ENCODE measurements at regions not wholly inside any gene's neighbourhood (a gene's known extent, or its start where the extent isn't known, plus 50 kb on each side); places are given as distances from the start of the nearest gene placed in this dataset.

DNA sequence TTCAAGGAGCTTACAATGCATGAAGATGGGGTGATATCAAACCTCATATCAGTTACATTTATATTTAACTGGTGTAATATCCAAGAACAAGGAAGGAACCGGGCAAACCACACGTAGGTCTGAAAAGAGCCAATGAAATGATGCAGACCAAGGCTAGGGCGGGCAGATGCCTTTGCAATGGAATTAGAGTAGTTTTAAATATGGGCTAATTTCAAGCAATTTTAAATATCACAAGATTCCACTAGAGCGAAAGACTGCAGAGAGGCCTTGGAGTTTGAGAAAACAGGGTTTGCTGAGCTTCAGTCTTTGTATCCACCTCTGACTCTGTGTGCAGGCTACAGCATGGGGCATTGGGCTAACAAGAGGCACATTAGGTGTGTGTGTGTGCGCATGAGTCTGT is 53.9 kb upstream of the ZNF536 start:
- Histone ChIP-seq H3K4me2 (ENCODE audit: low read length) (no peak overlapping the region), H3K27ac (ENCODE audit: low read depth, low read length) (no peak overlapping the region), H3K23ac (ENCODE audit: low read length) (no peak overlapping the region), H2AK5ac (ENCODE audit: low read length) (no peak overlapping the region), H3K79me2 (ENCODE audit: control insufficient read depth, insufficient read depth, low read length) (no peaks in the 10 kb centered on the region), H2BK5ac (ENCODE audit: low read length) (no peak overlapping the region), H3K27me3 (ENCODE audit: insufficient read depth, low read length, poor library complexity) (no peaks in the 10 kb centered on the region), H3K4me3 (ENCODE audit: low read length) (no peak overlapping the region), H3K9ac (ENCODE audit: low read length) (no peak overlapping the region), H3K79me1 (ENCODE audit: low read length) (no peaks in the 10 kb centered on the region), H4K8ac (ENCODE audit: low read depth, low read length) (no peak overlapping the region), H3K18ac (ENCODE audit: low read length) (no peak overlapping the region), H3K56ac (ENCODE audit: low read length) (no peak overlapping the region), H3K4me1 (ENCODE audit: control insufficient read depth, low read depth, low read length) (no peaks in the 10 kb centered on the region), H3K4ac (ENCODE audit: low read depth, low read length) (no peak overlapping the region), H2BK120ac (ENCODE audit: low read depth, low read length) (no peak overlapping the region), H2BK15ac (replicated peaks; ENCODE audit: low read depth) (no peak overlapping the region), H3K36me3 (ENCODE audit: control insufficient read depth, insufficient read depth, low read length) (no peaks in the 10 kb centered on the region), H4K5ac (ENCODE audit: low read length) (no peak overlapping the region)
- no peak for DNase-seq
- no CpG with 5 or more reads among the region's 5 CpGs for WGBS (ENCODE audit: extremely low coverage, insufficient coverage, low lambda C conversion rate)

DNA sequence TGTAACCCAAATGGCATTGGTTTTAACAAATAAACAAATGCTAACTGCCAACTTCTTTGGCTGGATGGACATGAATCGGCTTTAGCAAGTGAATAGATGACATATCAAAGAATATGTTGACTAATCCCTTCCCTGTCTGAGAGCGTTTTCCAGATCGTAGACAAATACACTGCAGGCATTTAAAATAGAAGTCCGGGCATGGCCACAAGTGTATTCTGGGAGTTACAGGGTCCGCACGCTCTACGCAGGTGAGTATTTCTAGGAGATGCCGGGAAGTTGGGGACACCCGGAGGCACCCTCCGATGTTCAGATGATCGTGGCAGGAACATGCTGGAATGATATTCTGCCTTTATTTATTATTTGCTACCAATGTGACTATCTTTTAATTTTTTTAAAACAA is 53.2 kb upstream of the ZNF536 start:
- no peaks in the 10 kb centered on the region for H3K36me3 ChIP-seq (ENCODE audit: control insufficient read depth, insufficient read depth, low read length)
- WGBS (ENCODE audit: extremely low coverage, insufficient coverage, low lambda C conversion rate), result no CpG with 5 or more reads among the region's 11 CpGs
- H2BK15ac ChIP-seq (replicated peaks; ENCODE audit: low read depth), result no peak overlapping the region
- H3K27me3 ChIP-seq (ENCODE audit: insufficient read depth, low read length, poor library complexity), result no peaks in the 10 kb centered on the region
- no peaks in the 10 kb centered on the region for H3K4me1 ChIP-seq (ENCODE audit: control insufficient read depth, low read depth, low read length)
- DNase-seq, result no peak
- H3K4ac ChIP-seq (ENCODE audit: low read depth, low read length), result no peak overlapping the region
- no peaks in the 10 kb centered on the region for H3K79me1 ChIP-seq (ENCODE audit: low read length)
- H3K56ac ChIP-seq (ENCODE audit: low read length), result no peak overlapping the region
- H3K23ac ChIP-seq (ENCODE audit: low read length), result no peak overlapping the region
- H2AK5ac ChIP-seq (ENCODE audit: low read length), result no peak overlapping the region
- no peak overlapping the region for H2BK120ac ChIP-seq (ENCODE audit: low read depth, low read length)
- H2BK5ac ChIP-seq (ENCODE audit: low read length), result no peak overlapping the region
- H3K79me2 ChIP-seq (ENCODE audit: control insufficient read depth, insufficient read depth, low read length), result no peaks in the 10 kb centered on the region
- H3K18ac ChIP-seq (ENCODE audit: low read length), result no peak overlapping the region
- no peak overlapping the region for H3K9ac ChIP-seq (ENCODE audit: low read length)
- no peak overlapping the region for H3K4me2 ChIP-seq (ENCODE audit: low read length)
- no peak overlapping the region for H3K4me3 ChIP-seq (ENCODE audit: low read length)
- H3K27ac ChIP-seq (ENCODE audit: low read depth, low read length), result no peak overlapping the region
- H4K5ac ChIP-seq (ENCODE audit: low read length), result no peak overlapping the region
- H4K8ac ChIP-seq (ENCODE audit: low read depth, low read length), result no peak overlapping the region

DNA sequence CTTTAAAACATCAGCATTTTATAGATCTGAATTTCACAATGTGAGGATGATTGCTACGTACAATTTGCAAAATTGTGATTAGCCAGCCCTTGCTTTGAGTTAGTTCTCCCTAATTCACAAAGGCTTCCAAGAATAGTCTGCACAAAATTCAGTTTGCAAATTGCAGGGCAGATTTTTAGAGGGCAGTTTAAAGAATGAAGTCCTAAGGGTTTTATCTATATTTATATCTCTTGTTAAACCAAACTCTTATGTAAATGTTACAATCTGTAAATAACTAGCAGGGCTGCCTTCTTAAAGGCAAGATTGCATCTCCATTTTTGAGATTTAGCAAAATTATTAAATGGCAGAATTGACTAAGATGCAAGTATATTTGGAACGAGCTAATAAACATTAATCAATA is 52.8 kb upstream of the ZNF536 start:
- no peak for DNase-seq
- H3K56ac ChIP-seq (ENCODE audit: low read length), result no peak overlapping the region
- no peaks in the 10 kb centered on the region for H3K79me2 ChIP-seq (ENCODE audit: control insufficient read depth, insufficient read depth, low read length)
- no peak overlapping the region for H3K9ac ChIP-seq (ENCODE audit: low read length)
- H3K18ac ChIP-seq (ENCODE audit: low read length), result no peak overlapping the region
- H3K27me3 ChIP-seq (ENCODE audit: insufficient read depth, low read length, poor library complexity), result no peaks in the 10 kb centered on the region
- H2BK120ac ChIP-seq (ENCODE audit: low read depth, low read length), result no peak overlapping the region
- no peak overlapping the region for H4K8ac ChIP-seq (ENCODE audit: low read depth, low read length)
- no peaks in the 10 kb centered on the region for H3K79me1 ChIP-seq (ENCODE audit: low read length)
- no peak overlapping the region for H3K4me3 ChIP-seq (ENCODE audit: low read length)
- no peaks in the 10 kb centered on the region for H3K4me1 ChIP-seq (ENCODE audit: control insufficient read depth, low read depth, low read length)
- H2BK15ac ChIP-seq (replicated peaks; ENCODE audit: low read depth), result no peak overlapping the region
- no peak overlapping the region for H4K5ac ChIP-seq (ENCODE audit: low read length)
- H2BK5ac ChIP-seq (ENCODE audit: low read length), result no peak overlapping the region
- H3K4me2 ChIP-seq (ENCODE audit: low read length), result no peak overlapping the region
- H3K23ac ChIP-seq (ENCODE audit: low read length), result no peak overlapping the region
- H3K4ac ChIP-seq (ENCODE audit: low read depth, low read length), result no peak overlapping the region
- no CpG with 5 or more reads among the region's 2 CpGs for WGBS (ENCODE audit: extremely low coverage, insufficient coverage, low lambda C conversion rate)
- no peaks in the 10 kb centered on the region for H3K36me3 ChIP-seq (ENCODE audit: control insufficient read depth, insufficient read depth, low read length)
- H2AK5ac ChIP-seq (ENCODE audit: low read length), result no peak overlapping the region
- no peak overlapping the region for H3K27ac ChIP-seq (ENCODE audit: low read depth, low read length)

DNA sequence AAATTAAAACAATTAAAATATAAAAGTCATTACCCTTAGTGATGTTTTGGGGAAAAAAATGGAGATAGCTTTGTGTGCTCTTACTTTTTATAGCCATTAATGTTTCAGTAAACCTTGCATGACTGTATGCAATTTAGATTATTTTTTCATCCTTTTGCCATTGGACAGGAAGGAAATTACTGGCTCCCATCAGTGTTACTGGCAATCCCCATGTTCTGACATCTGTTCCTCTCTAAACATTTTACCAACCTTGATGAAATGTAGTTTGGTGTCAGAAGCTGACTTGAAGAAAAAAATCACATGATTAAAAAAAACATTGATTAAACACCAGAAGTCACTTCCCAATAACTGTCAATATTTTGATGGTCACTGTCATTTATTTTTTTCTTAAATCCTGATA is 52.3 kb upstream of the ZNF536 start:
- H3K18ac ChIP-seq (ENCODE audit: low read length), result no peak overlapping the region
- H2BK5ac ChIP-seq (ENCODE audit: low read length), result no peak overlapping the region
- H2BK120ac ChIP-seq (ENCODE audit: low read depth, low read length), result no peak overlapping the region
- H3K4me3 ChIP-seq (ENCODE audit: low read length), result no peak overlapping the region
- no peak overlapping the region for H3K23ac ChIP-seq (ENCODE audit: low read length)
- no peak overlapping the region for H2BK15ac ChIP-seq (replicated peaks; ENCODE audit: low read depth)
- H2AK5ac ChIP-seq (ENCODE audit: low read length), result no peak overlapping the region
- no peak overlapping the region for H4K8ac ChIP-seq (ENCODE audit: low read depth, low read length)
- H3K27ac ChIP-seq (ENCODE audit: low read depth, low read length), result no peak overlapping the region
- H3K9ac ChIP-seq (ENCODE audit: low read length), result no peak overlapping the region
- no peak overlapping the region for H3K56ac ChIP-seq (ENCODE audit: low read length)
- H3K79me1 ChIP-seq (ENCODE audit: low read length), result no peaks in the 10 kb centered on the region
- no peaks in the 10 kb centered on the region for H3K4me1 ChIP-seq (ENCODE audit: control insufficient read depth, low read depth, low read length)
- no peak overlapping the region for H3K4me2 ChIP-seq (ENCODE audit: low read length)
- H3K36me3 ChIP-seq (ENCODE audit: control insufficient read depth, insufficient read depth, low read length), result no peaks in the 10 kb centered on the region
- H3K4ac ChIP-seq (ENCODE audit: low read depth, low read length), result no peak overlapping the region
- DNase-seq, result no peak
- H3K27me3 ChIP-seq (ENCODE audit: insufficient read depth, low read length, poor library complexity), result no peaks in the 10 kb centered on the region
- H3K79me2 ChIP-seq (ENCODE audit: control insufficient read depth, insufficient read depth, low read length), result no peaks in the 10 kb centered on the region
- H4K5ac ChIP-seq (ENCODE audit: low read length), result no peak overlapping the region

DNA sequence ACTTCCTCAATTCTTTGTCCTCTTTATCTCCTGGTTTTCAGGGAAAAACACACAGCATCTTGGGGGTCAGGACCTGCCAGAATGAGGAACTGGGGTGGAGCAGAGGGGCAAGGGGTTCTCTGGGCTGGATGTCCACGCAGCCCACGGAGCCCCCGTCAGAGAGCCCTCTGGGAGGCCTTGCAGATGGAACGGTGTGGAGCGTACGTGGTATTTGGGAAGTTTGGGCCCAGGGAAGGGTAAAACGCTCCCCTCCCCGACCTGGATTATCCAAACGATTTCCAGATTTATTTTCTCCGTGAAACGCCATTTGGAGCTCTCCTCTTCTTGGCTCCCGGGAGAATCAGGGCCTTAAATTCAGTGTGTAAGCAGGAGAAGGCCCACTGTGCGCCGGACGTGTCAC is 51.7 kb upstream of the ZNF536 start:
- H3K9ac ChIP-seq (ENCODE audit: low read length), result no peak overlapping the region
- no peaks in the 10 kb centered on the region for H3K79me2 ChIP-seq (ENCODE audit: control insufficient read depth, insufficient read depth, low read length)
- no peak overlapping the region for H3K18ac ChIP-seq (ENCODE audit: low read length)
- no CpG with 5 or more reads among the region's 15 CpGs for WGBS (ENCODE audit: extremely low coverage, insufficient coverage, low lambda C conversion rate)
- H3K36me3 ChIP-seq (ENCODE audit: control insufficient read depth, insufficient read depth, low read length), result no peaks in the 10 kb centered on the region
- no peak overlapping the region for H2BK120ac ChIP-seq (ENCODE audit: low read depth, low read length)
- H3K23ac ChIP-seq (ENCODE audit: low read length), result no peak overlapping the region
- no peak overlapping the region for H2AK5ac ChIP-seq (ENCODE audit: low read length)
- H4K5ac ChIP-seq (ENCODE audit: low read length), result no peak overlapping the region
- no peak overlapping the region for H4K8ac ChIP-seq (ENCODE audit: low read depth, low read length)
- H3K4me2 ChIP-seq (ENCODE audit: low read length), result no peak overlapping the region
- H3K27ac ChIP-seq (ENCODE audit: low read depth, low read length), result no peak overlapping the region
- H3K4ac ChIP-seq (ENCODE audit: low read depth, low read length), result no peak overlapping the region
- DNase-seq, result no peak
- no peaks in the 10 kb centered on the region for H3K79me1 ChIP-seq (ENCODE audit: low read length)
- no peak overlapping the region for H2BK5ac ChIP-seq (ENCODE audit: low read length)
- H3K4me1 ChIP-seq (ENCODE audit: control insufficient read depth, low read depth, low read length), result no peaks in the 10 kb centered on the region
- H2BK15ac ChIP-seq (replicated peaks; ENCODE audit: low read depth), result no peak overlapping the region
- no peaks in the 10 kb centered on the region for H3K27me3 ChIP-seq (ENCODE audit: insufficient read depth, low read length, poor library complexity)
- no peak overlapping the region for H3K4me3 ChIP-seq (ENCODE audit: low read length)
- no peak overlapping the region for H3K56ac ChIP-seq (ENCODE audit: low read length)

DNA sequence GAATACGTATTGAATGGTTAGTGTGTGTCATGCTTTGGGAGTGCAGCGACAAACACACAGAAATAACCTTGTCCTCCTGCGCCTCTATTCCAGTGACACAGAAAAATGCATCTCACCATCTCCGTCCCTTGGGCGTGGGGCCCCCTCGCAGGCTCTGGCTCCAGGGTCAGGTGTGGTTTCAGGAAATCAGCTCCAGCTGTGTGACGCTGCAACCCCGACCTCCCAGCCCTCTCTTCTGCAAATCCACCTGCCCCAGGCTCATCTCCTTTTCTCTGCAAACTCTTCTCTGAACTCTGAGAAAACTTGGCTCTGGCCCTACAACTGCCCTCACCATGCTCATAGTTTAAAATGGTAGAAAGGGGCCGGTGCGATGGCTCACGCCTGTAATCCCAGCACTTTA is 51.3 kb upstream of the ZNF536 start:
- Histone ChIP-seq H3K79me2 (ENCODE audit: control insufficient read depth, insufficient read depth, low read length) (no peaks in the 10 kb centered on the region), H3K18ac (ENCODE audit: low read length) (no peak overlapping the region), H3K4ac (ENCODE audit: low read depth, low read length) (no peak overlapping the region), H4K8ac (ENCODE audit: low read depth, low read length) (no peak overlapping the region), H3K79me1 (ENCODE audit: low read length) (no peaks in the 10 kb centered on the region), H3K4me2 (ENCODE audit: low read length) (no peak overlapping the region), H3K27ac (ENCODE audit: low read depth, low read length) (no peak overlapping the region), H2AK5ac (ENCODE audit: low read length) (no peak overlapping the region), H3K4me1 (ENCODE audit: control insufficient read depth, low read depth, low read length) (no peaks in the 10 kb centered on the region), H3K23ac (ENCODE audit: low read length) (no peak overlapping the region), H2BK5ac (ENCODE audit: low read length) (no peak overlapping the region), H3K27me3 (ENCODE audit: insufficient read depth, low read length, poor library complexity) (no peaks in the 10 kb centered on the region), H3K56ac (ENCODE audit: low read length) (no peak overlapping the region), H3K4me3 (ENCODE audit: low read length) (no peak overlapping the region), H3K36me3 (ENCODE audit: control insufficient read depth, insufficient read depth, low read length) (no peaks in the 10 kb centered on the region), H2BK120ac (ENCODE audit: low read depth, low read length) (no peak overlapping the region), H4K5ac (ENCODE audit: low read length) (no peak overlapping the region), H3K9ac (ENCODE audit: low read length) (no peak overlapping the region), H2BK15ac (replicated peaks; ENCODE audit: low read depth) (no peak overlapping the region)
- DNase-seq, result no peak
- no CpG with 5 or more reads among the region's 11 CpGs for WGBS (ENCODE audit: extremely low coverage, insufficient coverage, low lambda C conversion rate)

Measured in mesendoderm (in vitro differentiated cells).